Lower leg skin (tissue), 4 donors: ENCODE measurements at regions not wholly inside any gene's neighbourhood (a gene's known extent, or its start where the extent isn't known, plus 50 kb on each side); places are given as distances from the start of the nearest gene placed in this dataset.

Experiments
- DNase-seq, 2 donors: peaks; one replicate each; pipeline ENCODE4 v3.0.0-alpha.2; 2019; ENCODE audit warnings: low spot score in 2 of 2
- H3K4me3 ChIP-seq: fragments of 200-600 bp; sonication (generic); 2 replicates; pipeline ENCODE4 v1.5.1; 2017; ENCODE audit warnings: mild to moderate bottlenecking, low read depth; ENCODE audit not compliant: poor library complexity, severe bottlenecking
- POLR2A ChIP-seq, 2 donors: fragments of 450-650 bp; IDR thresholded peaks; one replicate each; pipeline ENCODE4 v1.6.1; 2016 to 2017; ENCODE audit warnings: antibody characterized with exemption in 2 of 2, mild to moderate bottlenecking in 1 of 2, moderate library complexity in 1 of 2
- WGBS, 2 donors: methylation state at CpG; one replicate each; pipeline ENCODE4 v1.1.5; 2018; 5-methylcytosine and 5-hydroxymethylcytosine counted together
- intact Hi-C: fragments of 100-400 bp; cut with DNase I; formaldehyde crosslinking; loops from one replicate; pipeline ENCODE4 v1.15.0; 2023; ENCODE audit warnings: low total_unique reads
- TF ChIP-seq, protein P1 (sequence below), 3 donors: fragments of 450-650 bp; IDR thresholded peaks; one replicate each; pipeline ENCODE4 v1.5.1; 2016; ENCODE audit warnings: antibody characterized with exemption in 3 of 3, mild to moderate bottlenecking in 3 of 3, moderate library complexity in 2 of 3

DNA sequence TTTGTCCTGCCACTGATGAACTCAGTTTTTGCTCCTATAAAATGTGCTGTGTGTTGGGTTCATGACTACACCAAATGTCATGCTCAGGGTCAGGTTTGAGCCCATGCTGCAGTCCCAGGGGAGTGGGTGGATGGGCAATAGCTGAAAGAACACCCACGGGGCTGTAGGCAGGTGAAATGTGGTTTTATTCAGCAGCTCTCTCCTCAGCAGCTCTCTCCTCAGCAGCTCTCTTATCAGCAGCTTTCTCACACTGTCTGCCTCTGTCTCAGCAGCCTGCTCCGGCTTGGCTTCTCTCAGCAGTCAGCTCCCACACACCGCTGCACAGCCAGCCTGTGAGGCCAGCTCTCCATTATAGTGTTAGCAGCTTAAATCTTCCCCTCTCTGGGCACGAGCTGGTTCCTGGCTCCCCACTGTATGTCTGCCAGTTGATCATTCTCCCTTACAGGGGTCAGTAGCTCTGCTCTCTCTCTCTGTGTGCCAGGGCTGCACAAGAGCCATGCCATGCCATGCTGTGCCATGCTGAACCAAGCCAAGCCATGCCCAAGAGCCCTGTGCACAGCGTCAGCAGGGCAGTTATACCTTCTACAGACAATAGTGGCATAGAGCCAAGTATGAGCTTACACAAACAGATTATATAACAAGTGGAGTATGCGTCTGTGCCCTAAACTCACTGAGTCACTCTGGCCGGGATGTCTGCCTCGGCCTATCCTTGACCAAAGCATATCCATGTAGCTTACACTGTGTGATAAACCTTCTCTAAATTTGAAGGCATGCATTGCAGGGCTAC is 303.3 kb upstream of the TMPO start:
- WGBS, 2 donors, result 70 to 83% methylated on average over 8 of the region's 8 CpGs
- intact Hi-C loops, result no loop called here
- DNase-seq, result no peak
- H3K4me3 ChIP-seq, result no peak overlapping the region
- TF ChIP-seq, protein P1, sequence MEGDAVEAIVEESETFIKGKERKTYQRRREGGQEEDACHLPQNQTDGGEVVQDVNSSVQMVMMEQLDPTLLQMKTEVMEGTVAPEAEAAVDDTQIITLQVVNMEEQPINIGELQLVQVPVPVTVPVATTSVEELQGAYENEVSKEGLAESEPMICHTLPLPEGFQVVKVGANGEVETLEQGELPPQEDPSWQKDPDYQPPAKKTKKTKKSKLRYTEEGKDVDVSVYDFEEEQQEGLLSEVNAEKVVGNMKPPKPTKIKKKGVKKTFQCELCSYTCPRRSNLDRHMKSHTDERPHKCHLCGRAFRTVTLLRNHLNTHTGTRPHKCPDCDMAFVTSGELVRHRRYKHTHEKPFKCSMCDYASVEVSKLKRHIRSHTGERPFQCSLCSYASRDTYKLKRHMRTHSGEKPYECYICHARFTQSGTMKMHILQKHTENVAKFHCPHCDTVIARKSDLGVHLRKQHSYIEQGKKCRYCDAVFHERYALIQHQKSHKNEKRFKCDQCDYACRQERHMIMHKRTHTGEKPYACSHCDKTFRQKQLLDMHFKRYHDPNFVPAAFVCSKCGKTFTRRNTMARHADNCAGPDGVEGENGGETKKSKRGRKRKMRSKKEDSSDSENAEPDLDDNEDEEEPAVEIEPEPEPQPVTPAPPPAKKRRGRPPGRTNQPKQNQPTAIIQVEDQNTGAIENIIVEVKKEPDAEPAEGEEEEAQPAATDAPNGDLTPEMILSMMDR (IDR thresholded peaks at IDR 0.05), result no peak
- TF ChIP-seq POLR2A (IDR thresholded peaks at IDR 0.05), result no peak

GRCh38 chr12:98213556-98213955 is 301.8 kb upstream of the TMPO start:
- H3K4me3 ChIP-seq, result no peak overlapping the region
- 59 to 60% methylated on average over 6 of the region's 6 CpGs for WGBS, 2 donors
- DNase-seq, result no peak
- intact Hi-C loops, result no loop called here
- TF ChIP-seq, protein P1 (IDR thresholded peaks at IDR 0.05), result no peak
- TF ChIP-seq POLR2A (IDR thresholded peaks at IDR 0.05), result no peak

DNA sequence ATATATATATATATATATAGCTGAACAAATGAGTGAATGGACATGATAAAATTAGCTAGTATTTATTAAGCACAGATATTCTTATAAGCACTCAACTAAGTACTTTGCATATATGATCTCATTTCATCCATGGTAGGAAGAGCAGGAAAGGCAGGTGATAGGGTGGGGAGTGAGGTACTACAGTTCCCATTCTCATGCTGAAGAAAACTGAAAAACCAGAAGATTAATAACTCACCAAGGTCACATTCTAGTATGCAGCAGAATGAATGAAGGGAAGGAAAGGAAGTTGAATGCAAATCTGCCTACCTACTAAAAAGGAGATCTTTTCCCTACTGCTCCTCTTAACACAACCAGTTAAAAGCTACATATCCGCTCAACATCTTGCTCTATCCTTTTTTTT is 298.1 kb upstream of the TMPO start:
- H3K4me3 ChIP-seq, result no peak overlapping the region
- 95 to 96% methylated on average over 1 of the region's 1 CpG for WGBS, 2 donors
- TF ChIP-seq POLR2A (IDR thresholded peaks at IDR 0.05), result no peak
- TF ChIP-seq, protein P1 (IDR thresholded peaks at IDR 0.05), result no peak
- intact Hi-C loops, result no loop called here
- no peak for DNase-seq

DNA sequence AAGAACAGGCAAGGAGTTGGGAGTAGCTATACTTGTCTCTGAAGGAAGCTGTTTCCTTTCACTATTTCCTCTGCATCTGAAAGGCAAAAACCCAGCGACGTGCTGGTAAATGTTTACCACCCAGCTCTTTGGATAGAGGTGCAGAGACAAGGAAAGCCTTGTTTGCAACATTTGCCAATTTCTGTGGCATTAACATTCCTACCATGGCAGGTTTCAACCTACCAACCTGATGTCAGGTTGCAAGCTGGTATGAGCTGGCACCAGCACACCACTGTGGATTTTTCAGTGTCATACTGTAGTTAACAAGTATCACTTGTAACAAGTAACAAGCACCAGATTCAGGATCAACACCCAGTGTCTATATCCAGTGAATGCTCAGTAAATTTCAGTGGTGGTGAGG is 294.8 kb upstream of the TMPO start:
- intact Hi-C loops, result no loop called here
- no peak overlapping the region for H3K4me3 ChIP-seq
- TF ChIP-seq POLR2A (IDR thresholded peaks at IDR 0.05), result no peak
- no peak for DNase-seq
- WGBS, 2 donors, result 31 to 34% methylated on average over 2 of the region's 2 CpGs

- no peak overlapping the region for H3K4me3 ChIP-seq
- no peak for DNase-seq
- WGBS, 2 donors, result 52 to 53% methylated on average over 8 of the region's 8 CpGs
- intact Hi-C loops, result no loop called here
- TF ChIP-seq, protein P1 (IDR thresholded peaks at IDR 0.05), result no peak
- no peak for TF ChIP-seq POLR2A (IDR thresholded peaks at IDR 0.05)
Observed at GRCh38 chr12:98221243-98221808, 294.1 kb upstream of the TMPO start.

GRCh38 chr12:98222135-98222534 is 293.3 kb upstream of the TMPO start:
- TF ChIP-seq POLR2A (IDR thresholded peaks at IDR 0.05), result no peak
- TF ChIP-seq, protein P1 (IDR thresholded peaks at IDR 0.05), result no peak
- H3K4me3 ChIP-seq, result no peak overlapping the region
- intact Hi-C loops, result no loop called here
- no peak for DNase-seq
- WGBS, 2 donors, result 34 to 45% methylated on average over 2 of the region's 2 CpGs
